ENCODE measurements at regions not wholly inside any gene's neighbourhood (a gene's known extent, or its start where the extent isn't known, plus 50 kb on each side); places are given as distances from the start of the nearest gene placed in this dataset.

DNA sequence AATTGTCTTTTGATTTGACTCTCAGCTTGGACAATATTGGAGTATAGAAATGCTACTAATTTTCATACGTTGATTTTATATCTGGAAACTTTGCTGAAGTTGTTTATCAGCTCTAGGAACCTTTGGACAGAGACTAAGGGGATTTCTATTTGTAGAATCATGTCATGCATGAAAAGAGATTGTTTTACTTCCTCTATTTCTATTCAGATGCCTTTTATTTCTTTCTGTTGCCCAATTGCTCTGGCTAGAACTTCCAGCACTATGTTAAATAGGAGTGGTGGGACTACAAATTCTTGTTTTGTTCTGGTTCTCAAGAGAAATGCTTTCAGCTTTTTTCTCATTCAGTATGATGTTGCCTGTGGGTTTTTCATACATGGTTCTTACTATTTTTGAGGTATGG lies 112.8 kb upstream of the CDH12 start:
- TF ChIP-seq POLR2A (IDR thresholded peaks at IDR 0.05; ENCODE audit: low read length) (no peak), GATA1 (IDR thresholded peaks at IDR 0.05; ENCODE audit: low read depth, low read length) (no peak)
